Transverse colon (tissue), 4 donors: ENCODE measurements at regions not wholly inside any gene's neighbourhood (a gene's known extent, or its start where the extent isn't known, plus 50 kb on each side); places are given as distances from the start of the nearest gene placed in this dataset.

Experiments used
- DNase-seq: peaks from one replicate; pipeline ENCODE4 v3.0.0-alpha.2; 2019
- H3K27ac ChIP-seq, 4 donors: fragments of 200-600 bp; sonication (generic); 2 replicates each; pipeline ENCODE4 v1.5.1; 2016 to 2018; ENCODE audit warnings: inconsistent platforms in 4 of 4
- H3K27me3 ChIP-seq: fragments of 200-600 bp; sonication (generic); 2 replicates; pipeline ENCODE4 v1.5.1; 2017; ENCODE audit warnings: inconsistent platforms
- H3K36me3 ChIP-seq, 4 donors: fragments of 200-600 bp; sonication (generic); 2 replicates each; pipeline ENCODE4 v1.5.1; 2017 to 2019; ENCODE audit warnings: inconsistent platforms in 4 of 4
- H3K4me1 ChIP-seq, 4 donors: fragments of 200-600 bp; sonication (generic); 2 replicates each; pipeline ENCODE4 v1.5.1; 2017 to 2020; ENCODE audit warnings: inconsistent platforms in 4 of 4
- H3K4me3 ChIP-seq, 4 donors: fragments of 200-600 bp; sonication (generic); 1 replicate in 1 of 4; 2 replicates in 3 of 4; pipeline versions ENCODE4 v1.5.1 to v1.6.1; 2017 to 2019; ENCODE audit warnings: inconsistent platforms in 4 of 4
- H3K9me3 ChIP-seq, 2 donors: fragments of 200-600 bp; sonication (generic); 2 replicates each; pipeline ENCODE4 v1.5.1; 2017 to 2019; ENCODE audit warnings: inconsistent platforms in 2 of 2
- EP300 ChIP-seq: sonication (generic); formaldehyde crosslinking; IDR thresholded peaks from one replicate; pipeline ENCODE4 v1.6.1; 2017; ENCODE audit warnings: antibody characterized with exemption, low read depth
- POLR2A ChIP-seq: fragments of 450-650 bp; IDR thresholded peaks from one replicate; pipeline ENCODE4 v1.6.1; 2016; ENCODE audit warnings: antibody characterized with exemption, mild to moderate bottlenecking, moderate library complexity
- POLR2AphosphoS5 ChIP-seq, 3 donors: sonication (generic); formaldehyde crosslinking; IDR thresholded peaks; one replicate each; pipeline ENCODE4 v1.6.1; 2016; ENCODE audit warnings: antibody characterized with exemption in 3 of 3
- WGBS, 2 donors: methylation state at CpG; one replicate each; pipeline ENCODE4 v1.1.5; 2018; ENCODE audit warnings: low coverage in 1 of 2; 5-methylcytosine and 5-hydroxymethylcytosine counted together
- in situ Hi-C, 4 donors: fragments of 200-750 bp; cut with MboI; loops; one replicate each; pipeline versions ENCODE4 v1.15.0 to v1.15.1; 2017; ENCODE audit warnings: low sequenced_read_pairs in 3 of 4, low pct_ligation_motif_present in 1 of 4, low pct_unique_long_range_greater_than_20kb in 1 of 4
- intact Hi-C: fragments of 100-400 bp; cut with DNase I; formaldehyde crosslinking; loops from one replicate; pipeline ENCODE4 v1.15.1; 2023; ENCODE audit warnings: low total_unique reads
- small RNA-seq, 4 donors: library from RNA; depleted of rRNA; stranded (forward); fragments of <200 nt; gene quantifications; one replicate each; pipeline ENCODE3, GENCODE V24; 2016
- TF ChIP-seq, protein P1 (sequence below), 5 experiments: fragments of 200-600 bp in 3 of 5; fragments of 450-650 bp in 2 of 5; sonication (generic) in 3 of 5; IDR thresholded peaks; 1 replicate in 2 of 5; 2 replicates in 3 of 5; pipeline ENCODE4 v1.5.1; 2016 to 2017; ENCODE audit warnings: antibody characterized with exemption in 5 of 5, inconsistent platforms in 3 of 5, mild to moderate bottlenecking in 2 of 5, moderate library complexity in 1 of 5

DNA sequence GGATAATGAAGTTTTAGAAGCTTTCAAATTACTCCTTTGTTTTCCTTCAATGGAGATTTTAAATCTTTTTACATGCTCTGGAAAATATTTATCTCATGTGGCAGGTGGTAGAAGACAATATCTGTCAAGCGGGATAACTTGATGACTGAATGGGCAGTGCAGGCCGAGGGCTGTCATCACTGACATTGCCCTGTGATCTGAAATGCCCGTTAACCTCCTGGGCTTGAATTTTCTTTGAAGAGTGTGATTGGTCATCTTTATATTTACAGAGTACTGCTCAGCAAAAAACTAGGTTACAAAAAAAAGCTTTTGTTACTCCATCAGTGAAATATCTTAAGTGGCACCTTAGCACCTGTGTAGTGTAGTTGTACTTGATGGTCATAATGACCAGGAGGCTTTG, 147.5 kb downstream of the GATB start:
- Histone ChIP-seq H3K4me3 (no peak overlapping the region), H3K36me3 (no peaks in the 10 kb centered on the region), H3K4me1 (no peaks in the 10 kb centered on the region), H3K9me3 (no peaks in the 10 kb centered on the region), H3K27ac (no peak overlapping the region), H3K27me3 (no peaks in the 10 kb centered on the region)
- no peak for DNase-seq
- in situ Hi-C loops = loop anchor here in 2 of 4 donors (25.0 kb wide), 1 partner anchor 501 kb away; no protein-coding TSS in a partner anchor
- 67 to 77% methylated on average over 1 to 3 of the region's 3 CpGs for WGBS, 2 donors
- intact Hi-C loops = no loop called here
- no peak for TF ChIP-seq EP300
- no peak for TF ChIP-seq POLR2A
- no peak for TF ChIP-seq POLR2AphosphoS5 (IDR thresholded peaks at IDR 0.05)
- TF ChIP-seq, protein P1, sequence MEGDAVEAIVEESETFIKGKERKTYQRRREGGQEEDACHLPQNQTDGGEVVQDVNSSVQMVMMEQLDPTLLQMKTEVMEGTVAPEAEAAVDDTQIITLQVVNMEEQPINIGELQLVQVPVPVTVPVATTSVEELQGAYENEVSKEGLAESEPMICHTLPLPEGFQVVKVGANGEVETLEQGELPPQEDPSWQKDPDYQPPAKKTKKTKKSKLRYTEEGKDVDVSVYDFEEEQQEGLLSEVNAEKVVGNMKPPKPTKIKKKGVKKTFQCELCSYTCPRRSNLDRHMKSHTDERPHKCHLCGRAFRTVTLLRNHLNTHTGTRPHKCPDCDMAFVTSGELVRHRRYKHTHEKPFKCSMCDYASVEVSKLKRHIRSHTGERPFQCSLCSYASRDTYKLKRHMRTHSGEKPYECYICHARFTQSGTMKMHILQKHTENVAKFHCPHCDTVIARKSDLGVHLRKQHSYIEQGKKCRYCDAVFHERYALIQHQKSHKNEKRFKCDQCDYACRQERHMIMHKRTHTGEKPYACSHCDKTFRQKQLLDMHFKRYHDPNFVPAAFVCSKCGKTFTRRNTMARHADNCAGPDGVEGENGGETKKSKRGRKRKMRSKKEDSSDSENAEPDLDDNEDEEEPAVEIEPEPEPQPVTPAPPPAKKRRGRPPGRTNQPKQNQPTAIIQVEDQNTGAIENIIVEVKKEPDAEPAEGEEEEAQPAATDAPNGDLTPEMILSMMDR (IDR thresholded peaks at IDR 0.05) = no peak

DNA sequence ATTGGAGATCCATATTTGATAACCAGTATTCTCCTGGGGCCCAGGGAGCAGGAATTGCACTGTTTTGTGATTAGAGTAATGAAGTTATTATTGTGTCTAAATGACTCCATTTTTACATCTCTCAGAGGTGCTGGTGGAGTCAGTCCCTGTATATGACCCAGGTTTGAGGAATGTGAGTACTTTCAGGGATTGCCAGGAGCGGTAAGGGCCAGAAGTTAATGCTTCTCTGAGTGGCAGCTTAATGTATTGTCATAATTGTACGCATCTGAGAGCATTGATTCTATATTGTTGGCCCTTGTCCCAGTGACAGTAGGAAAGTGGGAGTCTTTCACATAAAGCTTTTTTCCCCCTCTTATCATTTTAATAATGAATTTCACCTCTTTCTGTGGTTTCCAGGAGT, 146.2 kb downstream of the GATB start:
- TF ChIP-seq POLR2AphosphoS5 (IDR thresholded peaks at IDR 0.05) (no peak), EP300 (no peak), POLR2A (no peak)
- TF ChIP-seq, protein P1 (IDR thresholded peaks at IDR 0.05) = no peak
- Histone ChIP-seq H3K36me3 (no peaks in the 10 kb centered on the region), H3K9me3 (no peaks in the 10 kb centered on the region), H3K4me3 (no peak overlapping the region), H3K27ac (no peak overlapping the region), H3K4me1 (no peaks in the 10 kb centered on the region), H3K27me3 (no peaks in the 10 kb centered on the region)
- no peak for DNase-seq
- intact Hi-C loops (no loop called here), in situ Hi-C loops (loop anchor here in 2 of 4 donors (25.0 kb wide), 1 partner anchor 502 kb away; no protein-coding TSS in a partner anchor)
- WGBS, 2 donors = 72% methylated on average over 2 of the region's 2 CpGs; no CpG with 5 or more reads in 1 of the 2 donors

GRCh38 chr4:151618858-151619257, 141.9 kb downstream of the GATB start:
- in situ Hi-C loops (loop anchor here in 2 of 4 donors (25.0 kb wide), 1 partner anchor 507 kb away; no protein-coding TSS in a partner anchor), intact Hi-C loops (no loop called here)
- DNase-seq = no peak
- Histone ChIP-seq H3K9me3 (no peaks in the 10 kb centered on the region), H3K27ac (no peak overlapping the region), H3K4me3 (no peak overlapping the region), H3K27me3 (no peaks in the 10 kb centered on the region), H3K36me3 (no peaks in the 10 kb centered on the region), H3K4me1 (no peaks in the 10 kb centered on the region)
- WGBS, 2 donors = 82 to 100% methylated on average over 2 of the region's 2 CpGs
- TF ChIP-seq EP300 (no peak), POLR2AphosphoS5 (IDR thresholded peaks at IDR 0.05) (no peak), POLR2A (no peak)
- TF ChIP-seq, protein P1 (IDR thresholded peaks at IDR 0.05) = no peak

DNA sequence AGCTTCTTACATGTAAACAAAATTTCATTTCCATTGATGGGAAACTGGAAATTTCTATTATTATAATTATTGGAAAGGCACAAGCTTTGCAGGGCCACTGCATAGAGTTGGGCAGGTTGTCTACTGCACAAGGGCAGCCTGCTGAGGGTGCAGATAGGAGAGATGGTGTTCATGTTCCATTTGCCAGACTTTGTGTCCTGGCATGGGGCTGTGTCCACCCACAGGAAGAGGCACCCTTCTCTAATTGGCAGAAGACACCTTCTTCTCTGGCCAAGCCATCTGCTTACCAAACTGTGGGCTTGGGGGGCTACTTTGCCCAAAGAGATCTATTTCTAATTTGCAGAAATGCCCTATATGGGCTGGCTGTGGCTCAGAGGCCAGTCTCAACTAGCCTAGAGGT, 140.7 kb downstream of the GATB start:
- in situ Hi-C loops (loop anchor here in 2 of 4 donors (25.0 kb wide), 1 partner anchor 508 kb away; no protein-coding TSS in a partner anchor), intact Hi-C loops (no loop called here)
- Histone ChIP-seq H3K4me1 (no peaks in the 10 kb centered on the region), H3K36me3 (no peaks in the 10 kb centered on the region), H3K9me3 (no peaks in the 10 kb centered on the region), H3K27ac (no peak overlapping the region), H3K27me3 (no peaks in the 10 kb centered on the region), H3K4me3 (no peak overlapping the region)
- TF ChIP-seq, protein P1 (IDR thresholded peaks at IDR 0.05) = no peak
- no peak for TF ChIP-seq POLR2AphosphoS5 (IDR thresholded peaks at IDR 0.05)
- no peak for TF ChIP-seq EP300
- no peak for TF ChIP-seq POLR2A
- DNase-seq = no peak

Small RNAs in the stretch of these regions (small RNA-seq; reads per million reads assigned to genes)
- gene RN7SKP35 = 0 reads per million in 4 donors
